BE2C (cell line): ENCODE measurements at regions not wholly inside any gene's neighbourhood (a gene's known extent, or its start where the extent isn't known, plus 50 kb on each side); places are given as distances from the start of the nearest gene placed in this dataset.
"Not testable (repeated sequence)": the region's sequence is repeated elsewhere in the genome, so short reads cannot be mapped to it uniquely, and the experiment has no call there.

Experiments
- DNase-seq: peaks from one replicate; pipeline ENCODE4 v3.0.0-alpha.2; 2020
- H3K27me3 ChIP-seq: fragments of 250-450 bp; sonication (Bioruptor Pico); 2 replicates; pipeline ENCODE4 v1.5.1; 2020; ENCODE audit warnings: mild to moderate bottlenecking
- H3K36me3 ChIP-seq: fragments of 250-450 bp; sonication (Bioruptor Pico); 2 replicates; pipeline ENCODE4 v1.5.1; 2020; ENCODE audit warnings: mild to moderate bottlenecking
- H3K4me1 ChIP-seq: fragments of 250-450 bp; sonication (Bioruptor Pico); 2 replicates; pipeline ENCODE4 v1.5.1; 2020
- H3K4me3 ChIP-seq: 2 replicates; pipeline ENCODE4 v1.5.1; 2011; ENCODE audit warnings: low read depth, low read length
- H3K9me3 ChIP-seq: fragments of 250-450 bp; sonication (Bioruptor Pico); 2 replicates; pipeline ENCODE4 v1.5.1; 2020
- CTCF ChIP-seq: IDR thresholded peaks from 2 replicates; pipeline ENCODE4 v1.5.1; 2012; ENCODE audit warnings: mild to moderate bottlenecking, low read depth, low read length

GRCh38 chr6:54519161-54519560, 210.9 kb downstream of the TINAG start:
- H3K4me1 ChIP-seq = no peaks in the 10 kb centered on the region
- no peak for TF ChIP-seq CTCF
- no peak overlapping the region for H3K4me3 ChIP-seq
- no peaks in the 10 kb centered on the region for H3K36me3 ChIP-seq
- no peaks in the 10 kb centered on the region for H3K9me3 ChIP-seq
- no peak for DNase-seq
- no peaks in the 10 kb centered on the region for H3K27me3 ChIP-seq

GRCh38 chr6:54525731-54526130, 217.5 kb downstream of the TINAG start:
- TF ChIP-seq CTCF = no peak
- Histone ChIP-seq H3K27me3 (no peaks in the 10 kb centered on the region), H3K4me3 (no peak overlapping the region), H3K9me3 (no peaks in the 10 kb centered on the region), H3K36me3 (no peaks in the 10 kb centered on the region), H3K4me1 (no peaks in the 10 kb centered on the region)
- DNase-seq = no peak

GRCh38 chr6:54533567-54533966, 225.3 kb downstream of the TINAG start:
- DNase-seq = no peak
- Histone ChIP-seq H3K9me3 (no peaks in the 10 kb centered on the region), H3K4me1 (no peaks in the 10 kb centered on the region), H3K27me3 (no peaks in the 10 kb centered on the region), H3K4me3 (no peak overlapping the region), H3K36me3 (no peaks in the 10 kb centered on the region)
- TF ChIP-seq CTCF = no peak

GRCh38 chr6:54535568-54535967, 227.3 kb downstream of the TINAG start:
- H3K36me3 ChIP-seq = no peaks in the 10 kb centered on the region
- no peaks in the 10 kb centered on the region for H3K4me1 ChIP-seq
- no peak overlapping the region for H3K4me3 ChIP-seq
- TF ChIP-seq CTCF = no peak
- H3K9me3 ChIP-seq = no peaks in the 10 kb centered on the region
- H3K27me3 ChIP-seq = no peaks in the 10 kb centered on the region
- DNase-seq = no peak

GRCh38 chr6:54541541-54541940, 233.3 kb downstream of the TINAG start:
- no peak for TF ChIP-seq CTCF
- H3K4me3 ChIP-seq = no peak overlapping the region
- H3K9me3 ChIP-seq = no peaks in the 10 kb centered on the region
- H3K36me3 ChIP-seq = no peaks in the 10 kb centered on the region
- no peak for DNase-seq
- H3K4me1 ChIP-seq = no peaks in the 10 kb centered on the region
- no peaks in the 10 kb centered on the region for H3K27me3 ChIP-seq

- Histone ChIP-seq H3K36me3 (no peaks in the 10 kb centered on the region), H3K27me3 (no peaks in the 10 kb centered on the region), H3K4me3 (no peak overlapping the region), H3K9me3 (no peaks in the 10 kb centered on the region), H3K4me1 (no peaks in the 10 kb centered on the region)
- no peak for TF ChIP-seq CTCF
- DNase-seq = no peak
Measured at GRCh38 chr6:54559136-54559535, 250.9 kb downstream of the TINAG start.

GRCh38 chr6:54564188-54564587, 255.9 kb downstream of the TINAG start:
- not testable (repeated sequence) for H3K9me3 ChIP-seq, H3K27me3 ChIP-seq, H3K4me3 ChIP-seq, H3K4me1 ChIP-seq, DNase-seq, H3K36me3 ChIP-seq
